ENCODE measurements at regions not wholly inside any gene's neighbourhood (a gene's known extent, or its start where the extent isn't known, plus 50 kb on each side); places are given as distances from the start of the nearest gene placed in this dataset.
"Not testable (repeated sequence)": the region's sequence is repeated elsewhere in the genome, so short reads cannot be mapped to it uniquely, and the experiment has no call there.

DNA sequence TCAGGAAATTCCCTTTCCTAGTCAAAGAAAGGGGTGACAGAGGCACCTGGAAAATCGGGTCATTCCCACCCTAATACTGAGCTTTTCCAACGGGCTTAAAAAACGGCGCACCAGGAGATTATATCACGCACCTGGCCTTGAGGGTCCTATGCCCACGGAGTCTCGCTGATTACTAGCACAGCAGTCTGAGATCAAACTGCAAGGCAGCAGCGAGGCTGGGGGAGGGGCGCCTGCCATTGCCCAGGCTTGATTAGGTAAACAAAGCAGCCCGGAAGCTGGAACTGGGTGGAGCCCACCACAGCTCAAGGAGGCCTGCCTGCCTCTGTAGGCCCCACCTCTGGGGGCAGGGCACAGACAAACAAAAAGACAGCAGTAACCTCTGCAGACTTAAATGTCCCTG lies 107.5 kb upstream of the VWC2 start:
- peak; percentile 50 for DNase-seq (ENCODE audit: low read depth, low spot score)

DNA sequence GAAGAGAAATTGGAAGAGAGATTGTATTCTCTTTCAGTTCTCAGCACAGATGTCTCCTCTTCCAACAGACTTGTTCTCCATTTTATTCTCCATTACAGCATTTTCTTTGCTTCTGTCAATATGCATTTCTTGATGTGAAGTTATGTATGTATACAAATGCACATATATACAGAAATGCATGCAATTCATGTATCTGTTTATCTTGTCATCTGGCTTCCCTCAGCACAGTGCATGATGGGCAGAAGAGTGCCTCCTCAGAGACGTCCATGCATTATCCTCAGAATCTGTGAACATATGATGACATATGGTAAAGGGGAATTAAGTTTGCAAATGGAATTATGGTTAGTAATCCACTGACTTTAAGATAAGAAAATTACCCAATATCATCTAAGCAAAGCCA lies 106.7 kb upstream of the VWC2 start:
- no peak for DNase-seq (ENCODE audit: low read depth, low spot score)

DNA sequence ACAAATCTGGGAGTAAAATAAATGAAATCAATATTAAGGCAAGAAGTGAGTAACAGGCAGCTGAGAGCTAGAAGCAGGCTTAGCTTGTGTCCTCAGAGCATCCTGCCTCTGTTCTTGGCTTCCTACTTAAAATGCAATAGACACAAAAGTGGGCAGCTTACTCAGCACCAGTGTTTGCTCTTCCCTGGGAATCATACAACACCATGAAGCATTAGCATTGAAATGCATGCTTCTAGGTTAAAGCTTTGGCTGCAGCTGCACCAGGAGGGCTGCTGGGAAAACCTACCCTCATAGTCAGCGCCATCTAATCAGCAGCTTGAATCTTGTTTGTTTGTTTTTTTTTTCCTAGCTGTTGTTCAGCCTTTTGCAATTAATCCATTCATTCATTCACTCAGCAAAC lies 104.2 kb upstream of the VWC2 start:
- no peak for DNase-seq (ENCODE audit: low read depth, low spot score)

DNA sequence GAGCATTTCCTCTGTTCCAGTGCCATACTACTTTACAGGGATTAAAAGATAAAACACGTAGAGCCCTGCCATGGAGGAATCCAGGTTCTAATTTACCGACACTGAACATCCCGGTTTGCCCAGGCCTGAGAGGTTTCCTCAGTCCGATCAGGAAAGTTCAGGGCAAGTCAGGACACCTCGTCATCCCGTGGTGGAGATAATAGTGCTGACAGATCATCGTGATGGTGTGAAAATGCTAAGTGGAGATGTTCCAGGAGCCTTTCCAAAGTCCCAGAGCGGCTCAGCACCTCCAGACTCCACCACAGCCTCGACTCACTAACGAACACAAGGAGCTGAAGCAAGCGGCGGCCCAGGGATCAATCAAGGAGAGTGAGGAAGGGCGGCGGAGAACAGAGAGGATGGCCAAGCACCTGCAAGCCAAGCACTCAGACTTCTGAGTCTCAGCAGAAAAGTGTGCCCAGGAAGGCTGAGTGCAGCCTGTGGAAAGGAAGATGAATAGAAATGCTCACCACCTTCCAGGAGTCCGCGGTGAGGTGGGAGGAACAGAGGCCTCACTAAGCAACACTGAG lies 103.7 kb upstream of the VWC2 start:
- DNase-seq (ENCODE audit: low read depth, low spot score): peak; percentile 20

DNA sequence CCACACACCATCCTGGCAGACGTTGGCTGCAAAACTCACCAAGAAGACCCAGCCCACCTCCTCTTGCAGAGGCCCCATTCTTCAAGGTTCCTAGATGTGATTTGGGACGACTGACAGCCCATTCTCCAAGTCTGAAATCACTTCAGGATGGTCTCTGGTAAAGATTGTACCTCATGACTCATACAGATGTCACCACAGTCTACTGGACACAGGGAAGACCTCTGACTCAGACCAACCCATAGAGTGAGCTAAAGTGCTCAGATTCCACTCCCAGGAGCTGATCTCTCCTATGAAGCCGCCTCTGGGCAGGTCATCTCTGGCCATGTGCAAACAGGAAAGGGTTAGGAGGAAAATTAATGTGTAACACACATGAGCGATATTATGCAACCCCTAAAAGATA lies 102.4 kb upstream of the VWC2 start:
- no peak for DNase-seq (ENCODE audit: low read depth, low spot score)

DNA sequence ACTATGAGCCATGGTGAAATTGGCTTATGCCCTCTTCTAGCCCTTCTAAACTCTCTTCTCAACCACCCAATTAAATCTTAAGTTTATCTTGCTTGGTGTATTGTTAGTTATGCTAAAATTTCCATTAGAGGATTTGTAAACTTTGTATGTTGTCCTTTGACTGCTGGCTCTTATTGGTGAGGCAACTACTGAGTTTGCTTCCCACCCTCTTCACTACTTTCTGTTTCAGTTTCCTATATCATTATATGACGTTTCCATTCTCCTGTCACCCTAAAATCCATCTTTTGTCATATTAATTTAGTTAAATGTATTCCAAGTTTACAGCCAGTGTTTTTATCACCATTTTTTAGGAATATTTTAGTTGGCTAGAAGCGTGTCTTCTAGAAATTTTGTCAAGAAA lies 80.9 kb upstream of the VWC2 start:
- DNase-seq (ENCODE audit: low read depth, low spot score): no peak

DNA sequence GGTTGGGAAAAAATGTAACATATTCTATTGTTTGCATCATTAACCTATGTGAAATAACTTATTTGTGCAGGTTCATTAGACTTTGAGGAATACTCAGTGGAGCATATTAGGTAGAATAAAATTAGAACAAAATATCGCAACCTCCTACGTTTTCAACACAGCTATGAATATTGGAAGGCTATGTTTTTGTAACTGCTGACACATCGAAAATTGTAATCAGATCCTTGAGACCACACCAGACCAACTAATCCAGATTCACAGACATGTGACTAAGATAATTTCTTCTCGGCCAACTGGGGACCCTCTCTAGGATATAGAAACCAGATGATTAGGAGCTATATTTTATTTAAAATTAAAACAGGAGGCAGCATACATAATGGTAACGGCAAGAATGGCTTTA lies 77.5 kb upstream of the VWC2 start:
- DNase-seq (ENCODE audit: low read depth, low spot score): no peak

DNA sequence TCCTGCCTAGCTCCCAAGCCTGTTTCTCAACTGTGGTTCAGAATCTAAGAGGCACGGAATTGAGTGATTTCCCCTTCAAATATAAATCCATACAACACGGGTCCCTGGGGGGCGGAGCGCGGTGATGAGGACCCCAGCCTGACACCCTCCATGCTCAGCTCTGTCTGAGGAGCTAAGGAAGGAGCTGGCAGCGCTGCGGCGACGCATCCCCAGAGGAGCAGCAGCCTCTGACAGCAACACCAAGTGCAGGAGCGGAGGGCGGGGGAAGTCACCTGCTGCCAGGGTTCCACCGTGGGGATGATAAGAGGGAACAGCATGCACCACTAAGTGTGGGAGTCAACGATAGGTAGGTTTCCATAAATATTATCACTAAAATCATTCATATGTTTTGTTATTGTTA lies 72.6 kb upstream of the VWC2 start:
- no peak for DNase-seq (ENCODE audit: low read depth, low spot score)

DNA sequence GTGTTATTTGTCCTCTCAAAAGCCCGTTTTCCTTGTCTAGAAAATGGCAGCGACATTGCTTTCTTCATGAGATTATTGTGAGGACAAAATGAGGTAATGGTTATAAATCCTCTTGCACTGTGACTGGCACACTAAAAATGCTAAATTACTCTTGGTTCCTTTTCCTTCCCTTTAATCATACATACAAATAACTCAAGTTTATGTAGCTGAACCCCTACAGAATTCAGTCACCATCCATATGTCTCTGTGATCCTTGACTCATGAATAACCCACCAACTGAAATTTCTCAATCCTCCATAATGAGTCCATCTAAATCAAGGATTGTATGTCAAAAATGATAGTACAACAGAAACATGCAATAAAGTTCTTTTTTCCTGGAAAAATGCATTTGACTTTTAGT lies 71.3 kb upstream of the VWC2 start:
- no peak for DNase-seq (ENCODE audit: low read depth, low spot score)

DNA sequence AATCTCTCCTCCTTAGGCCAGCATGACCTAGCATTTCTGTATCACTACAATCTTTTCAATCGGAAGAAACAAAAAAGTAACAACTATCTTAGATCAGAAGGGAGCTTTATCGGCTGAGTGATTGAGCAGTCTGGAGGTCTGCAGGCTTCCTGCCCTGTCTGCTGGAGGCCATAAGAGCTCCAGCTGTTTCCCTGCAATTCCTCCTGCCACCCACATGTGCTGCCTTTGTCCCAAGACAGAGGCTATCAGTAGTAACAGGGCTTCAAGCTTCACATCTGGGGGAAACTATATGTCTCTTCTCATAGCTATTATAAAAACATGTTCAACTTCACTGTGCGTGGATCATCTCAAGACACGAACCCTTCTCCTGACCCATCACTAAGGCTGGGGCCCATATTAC lies 70.1 kb upstream of the VWC2 start:
- DNase-seq (ENCODE audit: low read depth, low spot score): peak; percentile 3

DNA sequence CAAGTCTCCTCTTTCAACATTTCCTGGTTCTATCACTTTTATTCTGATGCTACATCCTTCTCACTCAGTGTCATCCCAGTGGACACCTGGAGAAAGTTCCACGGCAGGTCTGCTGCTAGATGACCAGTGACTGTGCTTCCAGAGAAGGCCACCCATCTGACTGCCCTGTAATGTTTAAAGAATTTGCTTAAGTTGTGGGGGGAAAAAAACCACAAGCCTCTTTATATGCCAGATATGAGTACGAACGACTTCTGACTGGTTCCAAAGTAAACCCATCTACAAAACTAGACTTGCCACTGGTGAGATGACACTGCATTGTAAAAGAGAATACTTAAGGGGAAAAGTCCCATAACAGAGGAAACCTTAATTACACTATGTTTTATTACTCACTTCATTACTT lies 69.6 kb upstream of the VWC2 start:
- DNase-seq (ENCODE audit: low read depth, low spot score): no peak

DNA sequence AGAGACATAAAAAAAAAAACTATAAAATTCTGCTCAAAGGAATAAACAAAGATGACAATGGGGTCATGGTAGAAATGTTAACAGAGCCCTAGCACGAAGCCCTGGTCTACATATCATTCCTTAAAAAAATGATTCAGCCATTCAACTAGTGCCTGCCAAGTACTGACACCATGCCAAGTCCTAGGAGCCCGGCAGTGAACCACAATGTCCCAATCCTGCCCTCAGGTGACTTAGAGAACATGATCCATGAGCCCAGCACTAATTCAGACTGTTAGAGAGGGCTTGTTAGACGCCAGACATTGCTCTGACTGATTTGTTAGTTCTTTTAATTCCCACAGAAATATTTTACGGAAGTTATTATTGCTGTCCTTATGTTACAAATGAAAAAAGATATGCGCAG lies 67.3 kb upstream of the VWC2 start:
- no peak for DNase-seq (ENCODE audit: low read depth, low spot score)

DNA sequence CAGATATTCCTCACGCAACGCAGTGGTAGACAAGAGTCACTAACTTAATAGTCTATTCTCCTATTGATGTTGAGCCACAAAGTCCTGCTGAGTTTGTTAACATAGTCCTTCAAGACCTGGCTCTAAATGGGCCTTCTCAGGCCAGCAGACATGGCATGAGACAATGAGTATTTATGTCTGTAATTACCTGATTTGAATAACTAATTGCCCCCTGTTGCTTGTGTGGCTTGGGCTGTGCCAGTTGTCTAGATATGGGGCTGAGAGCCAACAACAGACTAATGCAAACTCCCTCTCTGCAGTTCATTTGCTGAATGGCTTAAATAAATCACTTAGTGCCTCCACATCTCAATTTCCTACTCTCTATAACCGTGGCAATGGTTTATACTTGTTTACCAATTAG lies 65.5 kb upstream of the VWC2 start:
- no peak for DNase-seq (ENCODE audit: low read depth, low spot score)

DNA sequence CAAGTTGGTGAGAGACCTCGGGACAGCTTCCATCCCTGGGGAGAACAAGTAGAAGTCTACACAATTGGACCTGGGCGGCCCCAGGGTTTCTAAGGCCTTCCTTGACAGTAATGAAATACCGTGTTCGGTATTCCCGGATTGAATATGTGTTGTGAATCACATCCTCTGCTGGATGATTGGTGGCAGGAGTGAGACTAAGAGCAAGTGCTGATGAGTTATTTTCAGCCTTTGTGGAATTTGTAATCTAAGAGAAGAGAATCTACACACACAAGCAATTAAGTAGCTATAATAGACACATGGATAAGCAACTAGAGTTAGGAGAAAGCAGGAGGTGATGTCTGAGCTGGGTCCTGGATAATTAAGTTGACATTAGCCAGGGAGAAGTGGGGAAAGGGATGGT lies 64.8 kb upstream of the VWC2 start:
- no peak for DNase-seq (ENCODE audit: low read depth, low spot score)

DNA sequence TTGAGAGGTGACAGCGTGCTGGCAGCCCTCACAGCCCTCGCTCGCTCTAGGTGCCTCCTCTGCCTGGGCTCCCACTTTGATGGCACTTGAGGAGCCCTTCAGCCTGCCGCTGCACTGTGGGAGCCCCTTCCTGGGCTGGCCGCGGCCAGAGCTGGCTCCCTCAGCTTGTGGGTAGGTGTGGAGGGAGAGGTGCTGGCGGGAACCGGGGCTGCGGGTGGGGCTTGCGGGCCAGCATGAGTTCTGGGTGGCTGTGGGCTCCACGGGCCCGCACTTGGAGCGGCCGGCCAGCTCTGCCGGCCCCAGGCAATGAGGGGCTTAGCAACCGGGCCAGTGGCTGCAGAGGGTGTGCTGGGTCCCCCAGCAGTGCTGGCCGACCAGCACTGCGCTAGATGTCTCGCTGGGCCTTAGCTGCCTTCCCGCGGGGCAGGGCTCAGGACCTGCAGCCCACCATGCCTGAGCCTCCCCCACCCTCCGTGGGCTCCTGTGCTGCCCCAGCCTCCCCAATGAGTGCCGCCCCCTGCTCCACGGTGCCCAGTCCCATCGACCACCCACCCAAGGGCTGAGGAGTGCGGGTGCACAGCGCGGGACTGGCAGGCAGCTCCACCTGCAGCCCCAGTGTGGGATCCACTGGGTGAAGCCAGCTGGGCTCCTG lies 62.2 kb upstream of the VWC2 start:
- not testable (repeated sequence) for DNase-seq (ENCODE audit: low read depth, low spot score)

DNA sequence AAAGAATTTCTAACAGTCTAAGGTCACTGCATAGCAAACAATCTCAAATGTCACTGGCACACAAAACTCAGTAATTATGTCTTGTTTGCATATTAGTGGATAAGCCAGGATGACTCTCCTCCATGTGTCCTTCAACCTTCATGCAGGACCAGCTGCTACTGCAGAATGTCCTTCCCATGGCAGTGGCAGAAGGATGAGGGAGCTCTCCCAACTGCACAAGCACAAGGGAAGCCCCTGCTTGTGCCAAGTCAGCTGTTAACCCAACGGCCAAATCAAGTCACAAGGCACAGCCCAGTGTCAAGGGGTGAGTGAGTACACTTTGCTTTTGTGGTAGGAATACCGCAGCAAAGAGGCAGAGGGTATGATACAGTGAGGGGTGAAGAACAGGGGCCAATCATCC lies 59.3 kb upstream of the VWC2 start:
- DNase-seq (ENCODE audit: low read depth, low spot score): no peak

DNA sequence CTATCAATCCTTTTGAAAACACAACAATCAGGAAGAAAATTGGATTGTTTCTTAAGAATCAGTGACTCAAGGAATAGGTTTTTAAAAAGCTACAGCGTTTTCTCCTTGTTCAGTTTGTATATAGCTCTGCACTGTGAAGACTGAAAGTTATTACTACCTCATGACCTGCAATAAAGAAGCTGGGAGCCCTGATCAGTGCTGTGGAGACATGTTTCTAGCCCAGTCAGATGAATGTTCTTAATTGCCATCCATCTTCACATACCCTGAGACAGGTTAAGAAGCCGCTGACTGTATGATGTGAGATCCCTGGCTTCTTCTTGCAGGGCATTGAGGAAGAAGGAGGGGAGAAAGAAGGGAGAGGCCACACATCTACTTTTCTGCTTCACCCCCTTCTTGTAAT lies 58.0 kb upstream of the VWC2 start:
- DNase-seq (ENCODE audit: low read depth, low spot score): no peak

DNA sequence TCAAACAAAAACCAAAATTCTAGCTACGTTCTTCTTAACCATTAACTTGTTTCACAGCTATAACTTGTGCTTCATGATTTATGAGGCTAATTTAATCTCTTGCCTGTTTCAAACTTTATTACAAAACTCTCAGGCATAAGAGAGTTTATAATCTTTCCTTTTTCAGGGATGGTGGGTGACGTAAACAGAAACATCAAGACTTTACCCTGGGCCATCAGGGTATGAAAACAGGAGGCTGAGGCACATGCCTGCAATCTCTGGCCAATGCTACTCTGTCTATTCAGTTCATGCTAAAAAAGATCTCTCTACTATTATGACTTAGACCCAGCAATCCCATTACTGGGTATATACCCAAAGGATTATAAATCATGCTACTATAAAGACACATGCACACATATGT lies 55.9 kb upstream of the VWC2 start:
- DNase-seq (ENCODE audit: low read depth, low spot score): no peak

DNA sequence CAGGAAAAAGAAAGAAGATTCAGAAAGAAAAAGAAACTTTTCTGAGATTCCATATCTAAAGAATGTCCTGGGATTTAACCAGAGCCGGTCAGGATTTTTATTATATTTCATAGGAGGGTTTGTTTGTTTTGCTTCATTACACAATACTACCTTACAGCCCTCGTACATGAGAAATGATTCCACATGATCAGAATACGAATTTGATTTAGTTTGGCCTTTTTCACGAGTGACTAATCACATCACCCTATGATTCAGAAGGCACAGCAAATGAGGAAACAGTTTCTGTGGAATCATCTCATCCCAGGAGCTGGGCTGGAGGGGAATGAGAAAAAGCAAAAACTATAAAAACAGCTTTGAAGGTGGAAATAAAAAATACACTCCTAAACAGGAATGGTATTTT lies 54.7 kb upstream of the VWC2 start:
- DNase-seq (ENCODE audit: low read depth, low spot score): no peak

DNA sequence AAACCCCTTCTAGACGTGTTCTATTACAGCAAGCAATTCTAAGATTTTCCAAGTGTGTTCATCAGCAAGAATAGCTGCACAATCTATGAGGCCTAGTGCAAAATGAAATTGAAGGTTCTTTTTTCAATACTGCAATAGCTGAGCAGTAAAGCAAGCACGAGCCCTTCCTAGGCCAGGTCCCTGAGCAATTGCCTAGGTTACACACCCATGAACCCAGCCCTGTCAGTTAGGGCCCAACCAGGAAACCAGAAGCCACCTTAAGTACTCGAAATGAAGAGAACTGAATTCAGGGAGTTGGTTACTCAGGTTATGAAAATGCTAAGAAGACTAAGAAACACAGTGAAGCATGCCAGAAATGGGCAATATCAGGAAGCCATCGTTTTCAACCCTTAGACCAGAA lies 52.0 kb upstream of the VWC2 start:
- no peak for DNase-seq (ENCODE audit: low read depth, low spot score)
